SW480 (cell line): ENCODE measurements at regions not wholly inside any gene's neighbourhood (a gene's known extent, or its start where the extent isn't known, plus 50 kb on each side); places are given as distances from the start of the nearest gene placed in this dataset.

Experiments used
- DNase-seq: peaks from one replicate; pipeline ENCODE4 v3.0.0-alpha.2; 2016; ENCODE audit warnings: low spot score

- no peak for DNase-seq
These were observed 646.5 kb downstream of the NSUN3 start for GRCh38 chr3:94709249-94709902.

- DNase-seq = no peak
These were observed 651.3 kb downstream of the NSUN3 start for GRCh38 chr3:94714194-94714593.

GRCh38 chr3:94716326-94717018 is 653.6 kb downstream of the NSUN3 start:
- DNase-seq = no peak

GRCh38 chr3:94734206-94734605 is 671.3 kb downstream of the NSUN3 start:
- no peak for DNase-seq

GRCh38 chr3:94735354-94735753 is 672.5 kb downstream of the NSUN3 start:
- DNase-seq = no peak

GRCh38 chr3:94737116-94737515 is 674.3 kb downstream of the NSUN3 start:
- DNase-seq = no peak

GRCh38 chr3:94739420-94739819 is 676.6 kb downstream of the NSUN3 start:
- no peak for DNase-seq

- DNase-seq = no peak
These were observed 695.9 kb downstream of the NSUN3 start for GRCh38 chr3:94758751-94759150.

GRCh38 chr3:94772402-94772801 is 709.5 kb downstream of the NSUN3 start:
- no peak for DNase-seq

- DNase-seq = no peak
These were observed 712.9 kb downstream of the NSUN3 start for GRCh38 chr3:94775746-94776145.

- DNase-seq = no peak
These were observed 713.6 kb downstream of the NSUN3 start for GRCh38 chr3:94776401-94776915.

- no peak for DNase-seq
These were observed 715.4 kb downstream of the NSUN3 start for GRCh38 chr3:94778289-94778688.

- DNase-seq = no peak
These were observed 716.1 kb downstream of the NSUN3 start for GRCh38 chr3:94778814-94779494.

- no peak for DNase-seq
These were observed 716.8 kb downstream of the NSUN3 start for GRCh38 chr3:94779699-94780098.

- DNase-seq = no peak
These were observed 721.4 kb downstream of the NSUN3 start for GRCh38 chr3:94784274-94784673.

GRCh38 chr3:94787066-94787465 is 724.2 kb downstream of the NSUN3 start:
- no peak for DNase-seq

- no peak for DNase-seq
These were observed 724.9 kb downstream of the NSUN3 start for GRCh38 chr3:94787734-94788270.

GRCh38 chr3:94794563-94794962 is 731.7 kb downstream of the NSUN3 start:
- DNase-seq = no peak

- no peak for DNase-seq
These were observed 736.7 kb downstream of the NSUN3 start for GRCh38 chr3:94799420-94800060.

GRCh38 chr3:94811836-94812235 is 749.0 kb downstream of the NSUN3 start:
- DNase-seq = no peak

GRCh38 chr3:94821241-94821640 is 758.4 kb downstream of the NSUN3 start:
- DNase-seq = no peak

GRCh38 chr3:94822298-94822697 is 759.4 kb downstream of the NSUN3 start:
- DNase-seq = no peak
